NCI-H82 treated with DMSO at 0.1 percent for 48 hours (cell line): ENCODE measurements at regions not wholly inside any gene's neighbourhood (a gene's known extent, or its start where the extent isn't known, plus 50 kb on each side); places are given as distances from the start of the nearest gene placed in this dataset.
A peak's percentile ranks its signal among the peaks of the same experiment; 100 is the strongest.
"Not testable (repeated sequence)": the region's sequence is repeated elsewhere in the genome, so short reads cannot be mapped to it uniquely, and the experiment has no call there.

Experiments
- DNase-seq: peaks from one replicate; lab custom pipeline; 2025; ENCODE audit not compliant: unreplicated experiment; lab: John Stamatoyannopoulos, UW

GRCh38 chr9:34796924-34797323 lies 87.0 kb upstream of the CCL21 start:
- no peak for DNase-seq

GRCh38 chr9:34793428-34793827 lies 83.5 kb upstream of the CCL21 start:
- no peak for DNase-seq

- no peak for DNase-seq
Observed at GRCh38 chr9:34783951-34784487, 74.1 kb upstream of the CCL21 start.

- DNase-seq, result no peak
Observed at GRCh38 chr9:34782372-34782771, 72.4 kb upstream of the CCL21 start.

- no peak for DNase-seq
Observed at GRCh38 chr9:34777666-34778065, 67.7 kb upstream of the CCL21 start.

GRCh38 chr9:34773955-34774354 lies 64.0 kb upstream of the CCL21 start:
- no peak for DNase-seq

GRCh38 chr9:34773306-34773910 lies 63.5 kb upstream of the CCL21 start:
- DNase-seq, result no peak

GRCh38 chr9:34771007-34771406 lies 61.1 kb upstream of the CCL21 start:
- DNase-seq, result no peak

- DNase-seq, result not testable (repeated sequence)
Observed at GRCh38 chr9:34767087-34767486, 57.2 kb upstream of the CCL21 start.

- peak; percentile 24 for DNase-seq
Observed at GRCh38 chr9:34760196-34761040, 50.5 kb upstream of the CCL21 start.
